GM19395 (cell line): ENCODE measurements at regions not wholly inside any gene's neighbourhood (a gene's known extent, or its start where the extent isn't known, plus 50 kb on each side); places are given as distances from the start of the nearest gene placed in this dataset.
"Not testable (repeated sequence)": the region's sequence is repeated elsewhere in the genome, so short reads cannot be mapped to it uniquely, and the experiment has no call there.

Experiments
- ATAC-seq: cut with Tn5 transposase; IDR thresholded peaks from one replicate; pipeline ENCODE4 v1.9.1; 2021; ENCODE audit warnings: mild to moderate bottlenecking, moderate library complexity; ENCODE audit not compliant: unreplicated experiment

DNA sequence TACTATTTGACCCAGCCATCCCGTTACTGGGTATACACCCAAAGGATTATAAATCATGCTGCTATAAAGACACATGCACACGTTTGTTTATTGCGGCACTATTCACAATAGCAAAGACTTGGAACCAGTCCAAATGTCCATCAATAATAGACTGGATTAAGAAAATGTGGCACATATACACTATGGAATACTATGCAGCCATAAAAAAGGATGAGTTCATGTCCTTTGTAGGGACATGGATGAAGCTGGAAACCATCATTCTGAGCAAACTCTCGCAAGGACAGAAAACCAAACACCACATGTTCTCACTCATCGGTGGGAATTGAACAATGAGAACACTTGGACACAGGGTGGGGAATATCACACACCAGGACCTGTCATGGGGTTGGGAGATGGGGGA, 56.7 kb upstream of the SELENOP start:
- not testable (repeated sequence) for ATAC-seq

DNA sequence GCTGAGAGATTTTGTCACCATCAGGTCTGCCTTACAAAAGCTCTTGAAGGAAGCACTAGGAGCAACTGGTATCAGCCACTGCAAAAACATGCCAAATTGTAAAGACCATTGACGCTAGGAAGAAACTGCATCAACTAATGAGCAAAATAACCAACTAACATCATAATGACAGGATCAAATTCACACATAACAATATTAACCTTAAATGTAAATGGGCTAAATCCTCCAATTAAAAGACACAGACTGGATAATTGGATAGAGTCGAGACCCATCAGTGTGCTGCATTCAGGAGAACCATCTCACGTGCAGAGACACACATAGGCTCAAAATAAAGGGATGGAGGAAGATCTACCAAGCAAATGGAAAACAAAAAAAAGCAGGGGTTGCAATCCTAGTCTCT, 53.1 kb upstream of the SELENOP start:
- ATAC-seq = not testable (repeated sequence)
